Esophagus squamous epithelium (tissue), 5 donors: ENCODE measurements at regions not wholly inside any gene's neighbourhood (a gene's known extent, or its start where the extent isn't known, plus 50 kb on each side); places are given as distances from the start of the nearest gene placed in this dataset.
"Not testable (repeated sequence)": the region's sequence is repeated elsewhere in the genome, so short reads cannot be mapped to it uniquely, and the experiment has no call there.

Experiments
- DNase-seq: peaks from one replicate; lab custom pipeline; 2025; lab: John Stamatoyannopoulos, UW
- H3K27ac ChIP-seq, 4 donors: fragments of 200-600 bp; sonication (generic); one replicate each; pipeline ENCODE4 v1.5.1; 2016 to 2019; ENCODE audit warnings: mild to moderate bottlenecking in 1 of 4
- H3K27me3 ChIP-seq, 4 donors: fragments of 200-600 bp; sonication (generic); 1 replicate in 3 of 4; 2 replicates in 1 of 4; pipeline versions ENCODE4 v1.5.1 to v1.6.0; 2017 to 2021; ENCODE audit warnings: antibody characterized with exemption in 1 of 4
- H3K36me3 ChIP-seq, 3 donors: fragments of 200-600 bp; sonication (generic); one replicate each; pipeline ENCODE4 v1.5.1; 2016 to 2019
- H3K4me1 ChIP-seq, 3 donors: fragments of 200-600 bp; sonication (generic); one replicate each; pipeline ENCODE4 v1.5.1; 2017 to 2019
- H3K4me3 ChIP-seq, 4 donors: fragments of 200-600 bp; sonication (generic); 1 replicate in 3 of 4; 2 replicates in 1 of 4; pipeline ENCODE4 v1.5.1; 2016 to 2019; ENCODE audit warnings: mild to moderate bottlenecking in 2 of 4, moderate library complexity in 1 of 4
- H3K9me3 ChIP-seq, 3 donors: fragments of 200-600 bp; sonication (generic); one replicate each; pipeline ENCODE4 v1.5.1; 2016 to 2019
- POLR2A ChIP-seq, 4 donors: fragments of 450-650 bp; IDR thresholded peaks; one replicate each; pipeline ENCODE4 v1.6.1; 2017; ENCODE audit warnings: antibody characterized with exemption in 4 of 4, mild to moderate bottlenecking in 4 of 4, moderate library complexity in 3 of 4
- WGBS, 2 donors: methylation state at CpG; one replicate each; pipeline ENCODE4 v1.1.5; 2018; 5-methylcytosine and 5-hydroxymethylcytosine counted together
- intact Hi-C: fragments of 100-400 bp; cut with DNase I; formaldehyde crosslinking; loops from one replicate; pipeline ENCODE4 v1.15.0; 2022
- TF ChIP-seq, protein P1 (sequence below), 6 experiments: fragments of 450-650 bp in 4 of 6; fragments of 200-600 bp in 2 of 6; sonication (generic) in 2 of 6; IDR thresholded peaks; one replicate each; pipeline ENCODE4 v1.5.1; 2016 to 2019; ENCODE audit warnings: antibody characterized with exemption in 6 of 6, mild to moderate bottlenecking in 4 of 6, moderate library complexity in 4 of 6
- donor health status: DM: yes; HTN: yes; CAD: no.

DNA sequence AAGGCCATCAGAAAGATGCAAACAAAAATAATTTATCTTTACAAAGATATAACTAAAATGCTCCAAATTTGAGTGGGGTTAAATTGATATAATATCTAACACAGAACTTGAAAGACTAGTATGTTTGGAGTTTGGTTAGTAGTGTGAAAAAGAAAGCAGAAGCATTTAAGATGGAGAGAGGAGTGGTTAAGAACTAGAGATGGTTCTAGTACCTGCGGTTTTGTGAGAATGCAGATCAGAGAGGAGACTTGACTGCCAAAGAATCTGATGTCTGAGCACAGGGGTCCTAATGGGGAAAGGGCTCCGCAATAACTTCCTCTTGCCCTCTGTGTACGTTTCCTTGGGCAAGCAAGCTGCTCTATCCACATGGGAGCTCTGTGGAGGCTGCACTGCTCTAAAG lies 506.8 kb upstream of the COBL start:
- DNase-seq: no peak
- Histone ChIP-seq H3K36me3 (no peaks in the 10 kb centered on the region), H3K4me3 (no peak overlapping the region), H3K9me3 (no peaks in the 10 kb centered on the region), H3K27ac (no peak overlapping the region), H3K4me1 (no peaks in the 10 kb centered on the region), H3K27me3 (no peaks in the 10 kb centered on the region)
- WGBS, 2 donors: 61 to 77% methylated on average over 3 of the region's 3 CpGs
- no peak for TF ChIP-seq POLR2A (IDR thresholded peaks at IDR 0.05)
- TF ChIP-seq, protein P1, sequence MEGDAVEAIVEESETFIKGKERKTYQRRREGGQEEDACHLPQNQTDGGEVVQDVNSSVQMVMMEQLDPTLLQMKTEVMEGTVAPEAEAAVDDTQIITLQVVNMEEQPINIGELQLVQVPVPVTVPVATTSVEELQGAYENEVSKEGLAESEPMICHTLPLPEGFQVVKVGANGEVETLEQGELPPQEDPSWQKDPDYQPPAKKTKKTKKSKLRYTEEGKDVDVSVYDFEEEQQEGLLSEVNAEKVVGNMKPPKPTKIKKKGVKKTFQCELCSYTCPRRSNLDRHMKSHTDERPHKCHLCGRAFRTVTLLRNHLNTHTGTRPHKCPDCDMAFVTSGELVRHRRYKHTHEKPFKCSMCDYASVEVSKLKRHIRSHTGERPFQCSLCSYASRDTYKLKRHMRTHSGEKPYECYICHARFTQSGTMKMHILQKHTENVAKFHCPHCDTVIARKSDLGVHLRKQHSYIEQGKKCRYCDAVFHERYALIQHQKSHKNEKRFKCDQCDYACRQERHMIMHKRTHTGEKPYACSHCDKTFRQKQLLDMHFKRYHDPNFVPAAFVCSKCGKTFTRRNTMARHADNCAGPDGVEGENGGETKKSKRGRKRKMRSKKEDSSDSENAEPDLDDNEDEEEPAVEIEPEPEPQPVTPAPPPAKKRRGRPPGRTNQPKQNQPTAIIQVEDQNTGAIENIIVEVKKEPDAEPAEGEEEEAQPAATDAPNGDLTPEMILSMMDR (IDR thresholded peaks at IDR 0.05): no peak
- intact Hi-C loops: no loop called here

DNA sequence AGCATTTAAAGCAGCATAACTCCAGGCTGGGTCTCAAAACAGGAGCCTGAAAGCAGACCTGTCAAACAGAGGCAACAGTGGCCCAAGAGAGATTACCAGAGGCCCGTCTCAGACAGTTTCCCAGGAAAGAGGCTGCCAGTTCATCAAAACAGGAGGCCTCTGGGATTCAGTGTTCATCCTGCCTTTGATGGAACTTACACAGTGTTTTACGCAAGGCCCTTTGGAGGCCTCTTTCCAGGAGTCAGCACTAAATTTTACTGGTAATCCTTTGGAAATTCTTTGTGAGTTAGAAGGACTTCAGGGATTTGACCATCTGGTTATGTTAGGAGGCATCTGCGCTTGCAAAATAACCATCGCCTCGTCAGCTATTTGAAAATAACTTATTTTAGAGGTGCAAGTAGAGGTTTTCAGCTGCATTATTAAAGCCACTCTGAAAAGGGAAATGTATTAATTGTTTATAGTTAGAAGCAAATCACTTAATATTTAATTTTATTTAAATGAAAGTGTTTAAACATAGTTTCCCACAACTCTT lies 501.2 kb upstream of the COBL start:
- Histone ChIP-seq H3K36me3 (no peaks in the 10 kb centered on the region), H3K27ac (no peak overlapping the region), H3K27me3 (no peaks in the 10 kb centered on the region), H3K9me3 (peaks cover 0 to 6% (median 0%) of the 10 kb centered on the region in 3 donors), H3K4me1 (no peaks in the 10 kb centered on the region), H3K4me3 (no peak overlapping the region)
- WGBS, 2 donors: 71 to 76% methylated on average over 5 of the region's 5 CpGs
- TF ChIP-seq, protein P1 (IDR thresholded peaks at IDR 0.05): no peak
- TF ChIP-seq POLR2A (IDR thresholded peaks at IDR 0.05): no peak
- intact Hi-C loops: no loop called here
- DNase-seq: no peak

DNA sequence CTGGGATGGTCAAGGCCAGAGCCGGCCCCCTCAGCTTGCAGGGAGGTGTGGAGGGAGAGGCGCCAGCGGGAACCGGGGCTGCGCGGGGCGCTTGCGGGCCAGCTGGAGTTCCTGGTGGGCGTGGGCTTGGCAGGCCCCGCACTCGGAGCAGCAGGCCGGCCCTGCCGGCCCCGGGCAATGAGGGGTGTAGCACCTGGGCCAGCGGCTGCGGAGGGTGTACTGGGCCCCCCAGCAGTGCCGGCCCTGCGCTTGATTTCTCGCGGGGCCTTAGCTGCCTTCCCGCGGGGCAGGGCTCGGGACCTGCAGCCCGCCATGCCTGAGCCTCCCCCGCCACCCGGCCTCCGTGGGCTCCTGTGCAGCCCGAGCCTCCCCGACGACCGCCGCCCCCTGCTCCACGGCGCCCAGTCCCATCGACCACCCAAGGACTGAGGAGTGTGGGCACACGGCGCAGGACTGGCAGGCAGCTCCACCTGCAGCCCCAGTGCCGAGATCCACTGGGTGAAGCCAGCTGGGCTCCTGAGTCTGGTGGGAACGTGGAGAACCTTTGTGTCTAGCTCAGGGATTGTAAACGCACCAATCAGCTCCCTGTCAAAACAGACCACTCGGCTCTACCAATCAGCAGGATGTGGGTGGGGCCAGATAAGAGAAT lies 489.3 kb upstream of the COBL start:
- H3K9me3 ChIP-seq, H3K36me3 ChIP-seq, H3K4me3 ChIP-seq, H3K4me1 ChIP-seq, H3K27ac ChIP-seq, H3K27me3 ChIP-seq, intact Hi-C loops, DNase-seq: not testable (repeated sequence)
- WGBS, 2 donors: 63 to 96% methylated on average over 3 to 10 of the region's 41 CpGs

DNA sequence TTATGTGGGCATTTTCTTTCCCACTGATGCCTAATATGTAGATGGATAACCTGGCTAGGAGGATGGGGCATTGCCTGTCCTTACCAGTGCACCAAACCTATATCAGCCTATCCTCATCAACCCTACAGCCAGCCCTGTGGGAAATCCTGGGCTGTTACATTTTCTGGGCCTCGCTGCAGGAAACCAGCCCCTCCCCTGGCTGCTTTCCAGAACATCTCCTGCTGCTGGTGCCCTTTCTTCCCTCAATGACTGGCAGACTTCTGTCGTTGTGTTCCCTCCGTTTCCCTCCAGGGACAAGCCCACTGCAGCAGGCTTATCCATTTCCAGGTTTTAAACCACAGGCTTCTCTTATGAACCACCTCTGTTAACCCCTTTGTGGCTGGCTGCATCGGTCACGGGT lies 486.1 kb upstream of the COBL start:
- 47 to 49% methylated on average over 5 of the region's 5 CpGs for WGBS, 2 donors
- H3K4me3 ChIP-seq: no peak overlapping the region
- DNase-seq: no peak
- H3K9me3 ChIP-seq: no peaks in the 10 kb centered on the region
- no peak overlapping the region for H3K27ac ChIP-seq
- intact Hi-C loops: no loop called here
- H3K4me1 ChIP-seq: no peaks in the 10 kb centered on the region
- no peaks in the 10 kb centered on the region for H3K36me3 ChIP-seq
- H3K27me3 ChIP-seq: no peaks in the 10 kb centered on the region
- TF ChIP-seq POLR2A (IDR thresholded peaks at IDR 0.05): no peak
- TF ChIP-seq, protein P1 (IDR thresholded peaks at IDR 0.05): no peak

DNA sequence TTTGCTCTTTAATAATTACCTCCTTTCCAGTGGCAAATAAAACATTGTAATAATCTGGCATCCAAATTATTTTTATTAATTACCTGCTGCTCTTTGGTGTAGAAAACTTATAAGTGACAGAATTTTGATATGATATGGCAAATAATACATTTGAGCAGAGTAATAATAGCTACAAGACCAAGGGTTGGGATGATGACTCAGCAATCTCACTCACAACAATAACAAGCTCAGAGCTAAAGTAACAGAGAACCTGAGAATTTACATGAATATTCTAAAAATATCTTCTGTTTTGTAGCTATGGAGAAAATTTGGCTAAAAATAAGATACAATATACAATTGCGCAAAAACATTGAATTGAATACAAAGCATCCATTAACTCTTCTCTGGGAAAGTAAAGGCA lies 480.8 kb upstream of the COBL start:
- H3K27me3 ChIP-seq: no peaks in the 10 kb centered on the region
- no peak for DNase-seq
- no peaks in the 10 kb centered on the region for H3K36me3 ChIP-seq
- TF ChIP-seq, protein P1 (IDR thresholded peaks at IDR 0.05): no peak
- no peak for TF ChIP-seq POLR2A (IDR thresholded peaks at IDR 0.05)
- intact Hi-C loops: no loop called here
- 79 to 89% methylated on average over 1 of the region's 1 CpG for WGBS, 2 donors
- H3K4me1 ChIP-seq: no peaks in the 10 kb centered on the region
- H3K9me3 ChIP-seq: no peaks in the 10 kb centered on the region
- H3K27ac ChIP-seq: no peak overlapping the region
- H3K4me3 ChIP-seq: no peak overlapping the region
